ENCODE measurements at regions not wholly inside any gene's neighbourhood (a gene's known extent, or its start where the extent isn't known, plus 50 kb on each side); places are given as distances from the start of the nearest gene placed in this dataset.

GRCh38 chr2:196290569-196290968 lies 119.2 kb upstream of the STK17B start:
- TF ChIP-seq EZH2phosphoT487 (IDR thresholded peaks at IDR 0.05; ENCODE audit: insufficient read depth, low read depth) (no peak), EZH2 (IDR thresholded peaks at IDR 0.05; ENCODE audit: insufficient read depth, poor library complexity, severe bottlenecking) (no peak)

Data from GM23248 (cell line).